ENCODE measurements at regions not wholly inside any gene's neighbourhood (a gene's known extent, or its start where the extent isn't known, plus 50 kb on each side); places are given as distances from the start of the nearest gene placed in this dataset.

GRCh38 chr4:109359040-109359646 lies 56.7 kb upstream of the COL25A1 start:
- no peak for TF ChIP-seq CTCF (IDR thresholded peaks at IDR 0.05)
- TF ChIP-seq POLR2A (IDR thresholded peaks at IDR 0.05): no peak
